ENCODE measurements at regions not wholly inside any gene's neighbourhood (a gene's known extent, or its start where the extent isn't known, plus 50 kb on each side); places are given as distances from the start of the nearest gene placed in this dataset.

DNA sequence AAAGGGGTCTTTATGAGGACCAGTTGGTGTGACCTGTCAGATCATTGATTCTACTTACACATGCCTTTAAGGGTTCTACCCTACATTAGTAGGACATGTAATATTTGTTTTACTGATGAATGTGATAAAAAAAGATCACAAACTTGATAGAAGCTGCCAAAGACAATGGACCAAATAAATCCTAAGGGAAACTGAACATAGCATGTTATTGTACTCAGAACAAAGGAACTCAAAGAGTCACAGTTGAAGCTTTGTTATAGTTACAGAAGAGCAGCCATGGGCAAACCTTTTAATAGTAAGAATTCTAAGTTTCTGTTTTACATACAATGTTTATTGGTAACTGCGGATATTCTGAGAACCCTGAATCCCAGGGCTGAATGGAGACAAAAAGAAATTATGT is 780.1 kb downstream of the SLITRK6 start:
- TF ChIP-seq, protein P1, sequence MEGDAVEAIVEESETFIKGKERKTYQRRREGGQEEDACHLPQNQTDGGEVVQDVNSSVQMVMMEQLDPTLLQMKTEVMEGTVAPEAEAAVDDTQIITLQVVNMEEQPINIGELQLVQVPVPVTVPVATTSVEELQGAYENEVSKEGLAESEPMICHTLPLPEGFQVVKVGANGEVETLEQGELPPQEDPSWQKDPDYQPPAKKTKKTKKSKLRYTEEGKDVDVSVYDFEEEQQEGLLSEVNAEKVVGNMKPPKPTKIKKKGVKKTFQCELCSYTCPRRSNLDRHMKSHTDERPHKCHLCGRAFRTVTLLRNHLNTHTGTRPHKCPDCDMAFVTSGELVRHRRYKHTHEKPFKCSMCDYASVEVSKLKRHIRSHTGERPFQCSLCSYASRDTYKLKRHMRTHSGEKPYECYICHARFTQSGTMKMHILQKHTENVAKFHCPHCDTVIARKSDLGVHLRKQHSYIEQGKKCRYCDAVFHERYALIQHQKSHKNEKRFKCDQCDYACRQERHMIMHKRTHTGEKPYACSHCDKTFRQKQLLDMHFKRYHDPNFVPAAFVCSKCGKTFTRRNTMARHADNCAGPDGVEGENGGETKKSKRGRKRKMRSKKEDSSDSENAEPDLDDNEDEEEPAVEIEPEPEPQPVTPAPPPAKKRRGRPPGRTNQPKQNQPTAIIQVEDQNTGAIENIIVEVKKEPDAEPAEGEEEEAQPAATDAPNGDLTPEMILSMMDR (IDR thresholded peaks at IDR 0.05): no peak
- TF ChIP-seq POLR2A (IDR thresholded peaks at IDR 0.05): no peak
